AG04450 (cell line): ENCODE measurements at regions not wholly inside any gene's neighbourhood (a gene's known extent, or its start where the extent isn't known, plus 50 kb on each side); places are given as distances from the start of the nearest gene placed in this dataset.

Experiments used
- CTCF ChIA-PET: fragments of 300-600, 350-600 bp; formaldehyde crosslinking; extraction: SDS; loops from one replicate; lab custom pipeline; 2022; ENCODE audit warnings: antibody characterized with exemption, inconsistent platforms; lab: Charles Lee
- POLR2A ChIA-PET: fragments of 350-600 bp; formaldehyde crosslinking; extraction: SDS; loops from one replicate; lab custom pipeline; 2021; ENCODE audit warnings: antibody characterized with exemption, inconsistent platforms; lab: Yijun Ruan, JAX
- DNase-seq: peaks from one replicate; pipeline ENCODE4 v3.0.0-alpha.2; 2011; ENCODE audit warnings: low read depth, low spot score
- H3K27ac ChIP-seq: one replicate; pipeline ENCODE4 v1.5.1; 2012; ENCODE audit warnings: low read depth, low read length, control low read depth
- H3K27me3 ChIP-seq: one replicate; pipeline ENCODE4 v1.6.0; 2012; ENCODE audit warnings: low read length; ENCODE audit not compliant: control insufficient read depth, insufficient read depth
- H3K4me3 ChIP-seq: 2 replicates; pipeline ENCODE4 v1.5.1; 2011; ENCODE audit warnings: mild to moderate bottlenecking, low read depth, low read length, control low read depth
- H3K9me3 ChIP-seq: 2 replicates; pipeline ENCODE4 v1.5.1; 2012; ENCODE audit warnings: low read length; ENCODE audit not compliant: control insufficient read depth, insufficient read depth
- TF ChIP-seq, protein P1 (sequence below): IDR thresholded peaks from 2 replicates; pipeline ENCODE4 v1.5.1; 2011; ENCODE audit warnings: low read depth, low read length, control low read depth, inconsistent platforms

GRCh38 chr14:95784137-95784536 lies 70.2 kb upstream of the TCL1A start:
- no peak overlapping the region for H3K4me3 ChIP-seq
- ChIA-PET POLR2A (no interaction called here), CTCF (interaction anchor here (0.9 to 1.8 kb wide), 2 partner anchors 9 to 11 kb away, joined by 4 to 6 read pairs; no protein-coding TSS in a partner anchor)
- H3K27me3 ChIP-seq, result no peaks in the 10 kb centered on the region
- H3K9me3 ChIP-seq, result no peaks in the 10 kb centered on the region; the same call in 1 of the 2 replicates
- no peak for DNase-seq
- TF ChIP-seq, protein P1, sequence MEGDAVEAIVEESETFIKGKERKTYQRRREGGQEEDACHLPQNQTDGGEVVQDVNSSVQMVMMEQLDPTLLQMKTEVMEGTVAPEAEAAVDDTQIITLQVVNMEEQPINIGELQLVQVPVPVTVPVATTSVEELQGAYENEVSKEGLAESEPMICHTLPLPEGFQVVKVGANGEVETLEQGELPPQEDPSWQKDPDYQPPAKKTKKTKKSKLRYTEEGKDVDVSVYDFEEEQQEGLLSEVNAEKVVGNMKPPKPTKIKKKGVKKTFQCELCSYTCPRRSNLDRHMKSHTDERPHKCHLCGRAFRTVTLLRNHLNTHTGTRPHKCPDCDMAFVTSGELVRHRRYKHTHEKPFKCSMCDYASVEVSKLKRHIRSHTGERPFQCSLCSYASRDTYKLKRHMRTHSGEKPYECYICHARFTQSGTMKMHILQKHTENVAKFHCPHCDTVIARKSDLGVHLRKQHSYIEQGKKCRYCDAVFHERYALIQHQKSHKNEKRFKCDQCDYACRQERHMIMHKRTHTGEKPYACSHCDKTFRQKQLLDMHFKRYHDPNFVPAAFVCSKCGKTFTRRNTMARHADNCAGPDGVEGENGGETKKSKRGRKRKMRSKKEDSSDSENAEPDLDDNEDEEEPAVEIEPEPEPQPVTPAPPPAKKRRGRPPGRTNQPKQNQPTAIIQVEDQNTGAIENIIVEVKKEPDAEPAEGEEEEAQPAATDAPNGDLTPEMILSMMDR, result no peak
- H3K27ac ChIP-seq, result no peak overlapping the region

GRCh38 chr14:95776798-95777534 lies 63.0 kb upstream of the TCL1A start:
- Histone ChIP-seq H3K27ac (no peak overlapping the region), H3K4me3 (no peak overlapping the region), H3K9me3 (peaks cover 2% of the 10 kb centered on the region; the same call in 1 of the 2 replicates), H3K27me3 (no peaks in the 10 kb centered on the region)
- POLR2A ChIA-PET, result no interaction called here
- CTCF ChIA-PET, result no interaction called here
- DNase-seq, result no peak
- TF ChIP-seq, protein P1, result no peak

DNA sequence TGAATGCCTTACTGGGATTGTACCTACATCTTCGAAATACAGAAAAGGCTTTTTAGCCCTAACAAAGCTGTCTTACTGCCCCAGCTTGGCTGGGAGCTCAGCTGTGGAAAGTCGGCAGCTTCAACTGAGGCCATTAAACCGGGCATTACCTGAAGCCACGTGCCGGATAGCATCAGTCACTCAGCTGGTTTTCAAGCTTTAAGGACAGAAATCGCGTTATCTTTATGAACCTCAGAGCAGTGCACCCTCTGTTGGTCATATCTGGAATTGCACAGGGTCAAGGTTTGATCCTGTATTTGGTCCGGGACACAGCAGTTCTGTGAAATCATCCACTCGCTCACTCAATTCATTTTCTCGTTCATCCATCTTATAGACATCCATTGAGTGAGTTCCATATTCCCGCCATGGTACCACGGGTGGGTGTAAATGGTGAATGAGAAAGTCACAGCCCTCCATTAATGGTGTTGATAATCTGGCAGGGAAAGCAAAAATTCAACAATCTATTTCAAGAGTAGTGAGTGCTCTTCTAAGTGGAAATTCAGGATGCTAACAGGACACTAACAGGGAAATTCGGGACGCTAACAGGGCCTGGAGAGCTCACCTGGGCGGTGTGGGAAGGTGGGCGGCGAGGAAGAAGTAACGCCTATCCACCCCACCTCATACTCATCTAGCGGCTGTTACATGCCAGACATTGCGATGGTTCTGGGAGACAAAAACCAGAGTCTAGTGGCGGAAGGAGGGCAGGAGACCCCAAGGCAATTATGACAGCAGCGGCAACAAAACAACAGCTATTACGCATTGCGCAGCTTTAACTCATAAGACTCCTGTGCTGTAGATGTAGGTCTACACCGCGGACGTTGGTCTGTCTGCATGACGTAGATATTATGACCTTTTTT lies 60.6 kb upstream of the TCL1A start:
- no peaks in the 10 kb centered on the region for H3K27me3 ChIP-seq
- H3K27ac ChIP-seq, result no peak overlapping the region
- TF ChIP-seq, protein P1, result peak; percentile 91
- DNase-seq, result no peak
- ChIA-PET POLR2A (no interaction called here), CTCF (interaction anchor here (0.5 to 6.5 kb wide), 30 partner anchors 9 to 803 kb away, joined by 3 to 85 read pairs (median 4); no protein-coding TSS in a partner anchor)
- H3K4me3 ChIP-seq, result no peak overlapping the region
- peaks cover 2% of the 10 kb centered on the region; the same call in 1 of the 2 replicates for H3K9me3 ChIP-seq

GRCh38 chr14:95770777-95771176 lies 56.9 kb upstream of the TCL1A start:
- no peak for DNase-seq
- peaks cover 2% of the 10 kb centered on the region; the same call in 1 of the 2 replicates for H3K9me3 ChIP-seq
- POLR2A ChIA-PET, result no interaction called here
- TF ChIP-seq, protein P1, result no peak
- H3K27me3 ChIP-seq, result no peaks in the 10 kb centered on the region
- no peak overlapping the region for H3K4me3 ChIP-seq
- CTCF ChIA-PET, result interaction anchor here (6.5 kb wide), 1 partner anchor 209 kb away, joined by 85 read pairs; no protein-coding TSS in a partner anchor
- no peak overlapping the region for H3K27ac ChIP-seq
